Dermis microvascular lymphatic vessel endothelial cell (primary cell): ENCODE measurements at regions not wholly inside any gene's neighbourhood (a gene's known extent, or its start where the extent isn't known, plus 50 kb on each side); places are given as distances from the start of the nearest gene placed in this dataset.

Experiments used
- DNase-seq, 2 donors: peaks; one replicate each; pipeline versions ENCODE4 v3.0.0 to v3.0.0-alpha.2; 2010; ENCODE audit warnings: low read depth in 2 of 2

GRCh38 chr1:56418151-56418631 lies 161.2 kb downstream of the PLPP3 start:
- peak in 1 of 2 donors; percentile 28 for DNase-seq

GRCh38 chr1:56417646-56418045 lies 161.7 kb downstream of the PLPP3 start:
- peak in 1 of 2 donors; percentile 74 for DNase-seq

DNA sequence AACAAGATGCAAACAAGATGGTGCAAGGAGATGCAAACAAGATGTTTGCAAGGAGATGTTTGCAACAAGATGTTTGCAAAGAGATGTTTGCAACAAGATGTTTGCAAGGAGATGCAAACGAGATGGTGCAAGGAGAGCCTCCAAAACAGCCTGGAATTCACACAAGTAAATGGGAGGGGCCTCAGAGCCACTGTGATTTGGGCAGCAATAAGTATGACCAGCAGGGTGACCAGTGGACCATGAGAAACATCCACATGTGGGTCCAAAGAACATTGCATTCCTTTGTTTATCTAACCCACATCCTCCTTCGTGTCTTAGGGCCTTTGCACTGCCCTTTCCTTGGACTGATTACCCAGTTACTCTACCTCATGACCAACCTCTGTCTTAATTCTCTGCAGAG lies 162.9 kb downstream of the PLPP3 start:
- peak in 1 of 2 donors; percentile 30 for DNase-seq

GRCh38 chr1:56415720-56416119 lies 163.6 kb downstream of the PLPP3 start:
- no peak for DNase-seq

DNA sequence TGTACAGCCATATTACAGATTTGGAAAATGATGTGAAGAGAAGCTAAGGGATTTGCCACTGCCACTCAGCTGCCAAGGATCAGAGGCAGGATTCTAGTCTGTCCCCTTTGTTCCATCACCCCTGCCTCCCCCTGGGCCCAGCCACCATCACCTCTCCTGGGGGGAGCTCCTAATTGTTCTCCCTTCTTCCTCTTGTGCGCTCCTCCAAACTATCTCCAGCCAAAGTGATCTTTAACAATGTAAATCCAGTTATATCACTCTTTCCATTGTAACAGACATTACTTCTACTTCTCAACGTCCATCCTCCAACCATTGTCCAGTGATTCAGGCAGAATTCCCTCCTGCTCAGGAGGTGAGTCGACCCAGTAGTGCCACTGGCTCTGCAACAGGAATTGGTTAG lies 164.1 kb downstream of the PLPP3 start:
- no peak for DNase-seq

GRCh38 chr1:56414728-56415224 lies 164.6 kb downstream of the PLPP3 start:
- peak in 1 of 2 donors; percentile 19 for DNase-seq

GRCh38 chr1:56413671-56414199 lies 165.6 kb downstream of the PLPP3 start:
- peak; percentile 50 to 54 for DNase-seq

DNA sequence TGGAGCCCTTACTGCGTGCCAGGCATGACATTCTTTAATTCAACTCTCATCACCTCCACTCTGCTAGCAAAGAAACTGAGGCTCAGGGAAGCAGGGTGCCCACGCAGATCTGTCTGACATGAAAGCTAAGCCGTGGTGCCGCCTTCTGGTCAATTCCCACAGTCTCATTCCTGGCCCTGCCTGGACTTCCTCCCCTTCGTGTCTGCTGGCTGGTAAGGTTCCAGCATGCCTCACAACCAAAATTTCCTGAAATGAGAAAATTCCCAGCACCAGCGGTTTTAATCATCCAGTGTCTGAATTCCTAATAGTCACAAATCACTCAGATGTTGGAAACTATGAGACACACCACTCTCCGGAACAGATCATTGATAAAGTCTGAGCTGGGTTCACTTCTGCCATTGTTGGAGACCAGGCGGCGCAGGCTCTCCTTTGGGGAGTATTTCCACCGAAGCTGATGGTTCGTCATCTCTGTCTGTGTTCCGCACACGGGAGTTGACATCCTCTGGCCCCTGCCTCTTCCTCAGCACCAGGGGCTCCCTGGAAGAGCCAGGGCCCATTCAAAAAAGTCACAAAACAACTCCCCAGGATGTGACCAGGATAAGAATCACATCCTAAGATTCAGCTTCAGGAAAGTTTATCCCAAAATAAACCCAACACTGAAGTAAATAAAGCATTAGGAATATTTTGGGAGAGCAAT lies 167.7 kb downstream of the PLPP3 start:
- DNase-seq: peak; percentile 86 to 93

GRCh38 chr1:56411021-56411420 lies 168.3 kb downstream of the PLPP3 start:
- no peak for DNase-seq

DNA sequence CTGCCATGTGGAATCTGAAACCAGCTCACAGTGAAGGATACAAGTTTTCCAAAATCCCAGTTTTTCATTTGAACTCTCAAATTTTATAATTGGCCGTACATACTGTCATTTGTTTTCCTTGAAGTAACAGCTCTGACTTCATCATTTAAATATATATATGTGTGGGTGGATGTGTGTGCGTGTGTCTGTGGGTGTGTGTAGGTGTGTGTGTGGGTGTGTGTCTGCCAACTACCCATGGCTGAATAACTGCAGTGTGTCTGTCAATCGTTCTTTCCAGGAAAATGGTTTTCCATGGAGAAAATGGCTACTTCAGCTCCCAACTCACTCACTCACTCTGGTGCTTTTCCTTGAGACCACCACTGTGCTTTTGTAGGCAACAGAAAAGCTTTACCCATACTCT lies 169.0 kb downstream of the PLPP3 start:
- no peak for DNase-seq

DNA sequence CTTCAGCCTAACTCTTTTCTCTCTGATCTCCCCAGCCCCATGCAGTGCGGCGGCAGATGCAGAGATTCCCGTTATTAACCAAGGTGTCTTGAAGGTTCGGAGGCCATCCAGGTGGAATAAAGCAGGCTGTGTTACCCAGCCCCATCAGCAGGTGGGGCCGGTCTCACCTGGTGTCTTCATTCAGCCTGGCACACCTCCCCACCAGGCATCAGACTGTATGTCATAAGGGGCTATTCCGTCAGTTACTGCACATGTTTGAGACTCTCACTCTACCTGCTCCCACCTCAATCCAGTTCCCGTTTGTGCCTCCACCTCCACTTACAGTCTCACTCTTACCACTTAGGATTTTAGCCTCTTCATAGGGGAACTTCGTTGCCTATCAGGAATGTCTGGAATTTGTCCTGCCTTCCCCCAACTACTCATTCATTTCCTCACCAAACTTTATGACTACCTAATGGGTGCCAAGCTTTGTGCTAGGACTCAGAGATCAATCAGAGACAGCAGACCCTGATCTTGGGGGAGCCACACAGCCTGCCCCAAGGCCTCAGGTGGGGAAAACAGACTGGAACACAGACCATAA lies 170.2 kb downstream of the PLPP3 start:
- no peak for DNase-seq

DNA sequence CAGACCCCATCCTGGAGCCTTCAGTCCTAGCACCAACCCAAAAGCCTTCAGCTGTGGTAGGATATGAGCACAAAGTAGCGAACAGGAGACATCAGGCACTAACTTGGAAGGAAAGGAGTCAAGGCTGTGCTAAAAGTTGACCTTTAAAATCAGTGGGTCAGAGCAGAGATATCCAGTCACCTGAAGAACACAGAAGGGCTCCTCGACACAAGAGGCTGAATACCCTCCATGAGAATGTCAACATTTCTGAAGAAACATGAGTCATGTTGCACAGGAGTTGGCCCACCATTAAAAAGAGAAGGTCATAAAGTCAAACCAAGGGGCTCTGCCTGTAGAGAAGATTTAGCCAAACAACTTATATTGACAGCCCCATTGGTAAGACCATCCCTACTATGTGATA lies 172.5 kb downstream of the PLPP3 start:
- DNase-seq: no peak

- DNase-seq: no peak
Measured at GRCh38 chr1:56404561-56405030, 174.8 kb downstream of the PLPP3 start.

- no peak for DNase-seq
Measured at GRCh38 chr1:56404066-56404465, 175.3 kb downstream of the PLPP3 start.

DNA sequence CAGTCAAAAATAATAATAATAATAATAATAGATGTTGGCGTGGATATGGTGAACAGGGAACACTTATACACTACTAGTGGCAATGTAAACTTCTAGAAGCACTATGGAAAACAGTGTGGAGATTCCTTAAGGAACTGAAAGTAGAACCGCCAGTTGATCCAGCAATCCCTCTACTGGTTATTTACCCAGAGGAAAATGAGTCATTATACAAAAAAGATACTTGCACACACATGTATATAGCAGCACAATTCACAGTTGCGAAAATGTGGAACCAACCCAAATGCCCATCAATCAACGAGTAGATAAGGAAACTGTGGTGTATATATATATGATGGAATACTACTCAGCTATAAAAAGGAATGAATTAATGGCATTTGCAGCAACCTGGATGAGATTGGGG lies 176.0 kb downstream of the PLPP3 start:
- DNase-seq: no peak

DNA sequence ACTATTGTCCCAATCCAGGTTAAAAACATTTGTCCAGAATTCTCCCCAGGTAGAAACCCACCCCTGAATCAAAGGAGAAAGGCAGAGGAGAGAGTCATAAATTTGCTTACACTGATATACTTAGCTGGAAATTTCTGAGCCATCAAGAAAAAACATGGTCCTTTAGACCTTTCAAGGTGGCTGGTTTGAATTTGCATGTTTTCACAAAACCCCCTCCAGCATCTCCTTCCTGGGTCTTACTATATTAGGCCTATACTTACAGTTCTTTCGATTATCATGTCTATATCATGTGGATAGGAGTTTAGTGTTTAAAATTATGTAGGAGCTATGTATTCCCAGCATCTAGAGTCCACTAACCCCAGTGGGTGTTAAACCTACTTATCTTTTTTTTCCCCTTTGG lies 178.2 kb downstream of the PLPP3 start:
- no peak for DNase-seq

- no peak for DNase-seq
Measured at GRCh38 chr1:56400526-56400925, 178.8 kb downstream of the PLPP3 start.

GRCh38 chr1:56399795-56400194 lies 179.6 kb downstream of the PLPP3 start:
- peak in 1 of 2 donors; percentile 34 for DNase-seq

DNA sequence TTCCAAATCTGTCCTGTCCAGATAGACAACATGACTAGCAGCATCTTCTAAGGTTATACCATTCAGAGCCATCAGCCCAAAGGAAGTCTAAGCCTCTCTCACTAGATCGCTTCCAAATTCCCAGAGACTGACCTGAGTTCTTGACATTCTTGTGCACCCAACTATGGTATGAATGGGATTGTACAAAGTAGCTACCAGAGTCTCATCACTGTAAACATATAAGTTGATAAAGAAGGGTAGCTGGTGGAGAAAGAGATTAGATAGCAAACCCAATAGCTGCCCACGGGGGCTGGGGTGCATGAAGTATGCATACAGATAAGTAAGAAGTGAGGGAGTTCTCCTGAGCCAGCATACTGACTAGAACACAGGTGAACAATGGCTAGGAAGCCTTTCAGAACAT lies 180.0 kb downstream of the PLPP3 start:
- DNase-seq: no peak

DNA sequence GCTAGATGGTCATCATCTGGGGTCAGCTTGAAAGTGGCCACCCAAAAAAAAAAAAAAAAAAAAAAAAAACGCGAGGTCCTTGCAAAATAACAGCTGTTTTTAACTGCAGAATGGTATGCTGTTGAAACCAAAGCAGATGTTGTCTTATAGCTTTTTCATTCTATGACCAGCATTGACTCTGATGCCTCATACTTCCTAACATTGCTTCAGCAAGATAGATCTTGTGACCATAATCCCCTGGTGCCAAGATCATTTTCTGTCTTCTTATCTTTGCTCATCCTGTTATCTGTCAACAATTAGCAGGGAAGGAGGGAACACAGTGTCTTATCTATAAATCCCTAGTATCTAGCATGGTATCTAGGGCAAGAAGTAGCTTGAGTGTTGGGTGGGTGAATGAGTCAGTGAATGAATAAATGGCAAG lies 181.5 kb downstream of the PLPP3 start:
- DNase-seq: no peak

GRCh38 chr1:56397409-56397808 lies 182.0 kb downstream of the PLPP3 start:
- no peak for DNase-seq

- no peak for DNase-seq
Measured at GRCh38 chr1:56396581-56396980, 182.8 kb downstream of the PLPP3 start.

DNA sequence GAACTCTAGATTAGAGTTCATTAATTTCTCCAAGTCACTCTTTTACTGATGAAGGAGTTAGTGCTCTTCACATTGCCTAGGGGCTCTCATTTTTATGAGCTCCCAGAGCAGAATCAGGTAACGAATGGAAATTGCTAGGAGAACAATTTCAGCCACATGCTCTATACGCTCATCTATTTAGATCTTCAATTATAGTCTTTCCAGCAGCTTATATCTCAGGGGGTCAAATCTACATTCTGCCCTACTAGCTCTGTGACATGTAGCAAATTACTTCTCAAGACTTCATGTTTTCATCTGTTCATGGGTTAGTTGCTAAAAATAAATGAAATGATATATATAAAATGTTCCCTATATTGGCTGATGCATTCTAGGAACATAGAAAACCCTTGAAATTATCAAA lies 183.6 kb downstream of the PLPP3 start:
- DNase-seq: no peak
